ENCODE measurements at regions not wholly inside any gene's neighbourhood (a gene's known extent, or its start where the extent isn't known, plus 50 kb on each side); places are given as distances from the start of the nearest gene placed in this dataset.

GRCh38 chr4:181757098-181757497, 486.1 kb upstream of the TENM3 start:
- no peak overlapping the region for H3K4me3 Mint-ChIP-seq
- H3K9me3 Mint-ChIP-seq: peaks cover 0 to 4% (median 0%) of the 10 kb centered on the region in 3 donors
- no peaks in the 10 kb centered on the region for H3K4me1 Mint-ChIP-seq
- H3K36me3 Mint-ChIP-seq: no peaks in the 10 kb centered on the region
- no peaks in the 10 kb centered on the region for H3K27me3 Mint-ChIP-seq
- H3K27ac Mint-ChIP-seq: no peak overlapping the region

DNA sequence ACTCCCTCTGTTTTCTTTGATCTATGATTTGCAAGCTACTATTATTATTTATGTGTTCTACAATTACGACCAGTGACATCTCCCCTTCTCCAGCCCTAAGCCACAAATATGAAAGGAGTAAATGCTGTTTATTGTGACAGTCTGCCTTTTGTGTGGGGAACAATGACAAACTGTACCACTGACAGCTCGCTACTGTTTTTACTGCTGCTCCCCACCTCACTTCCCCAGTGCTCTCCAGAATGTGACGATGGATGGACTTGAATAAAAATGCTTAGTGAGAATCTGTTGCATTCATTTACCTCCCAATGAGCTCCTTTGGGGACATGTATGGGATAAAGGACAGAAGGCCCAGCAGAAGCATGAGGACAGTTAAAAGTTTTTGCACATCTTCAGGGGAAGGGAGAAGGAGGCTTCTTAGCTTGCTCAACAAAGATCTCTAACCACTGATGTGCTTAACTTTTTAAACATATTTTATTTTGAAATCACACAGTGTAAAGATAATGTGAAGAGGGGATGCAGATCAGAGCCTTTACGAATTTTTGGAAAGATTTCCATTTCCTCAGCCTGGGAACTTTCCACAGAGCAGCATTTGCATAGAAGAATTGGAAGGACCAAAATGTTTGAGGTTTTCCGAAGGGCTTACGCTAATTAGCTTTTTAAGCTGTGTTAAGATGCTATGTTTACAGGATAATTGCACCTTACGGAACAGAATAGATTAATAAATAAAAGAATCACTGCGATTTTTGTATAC, 485.1 kb upstream of the TENM3 start:
- Mint-ChIP-seq H3K27me3 (no peaks in the 10 kb centered on the region), H3K27ac (no peak overlapping the region), H3K36me3 (no peaks in the 10 kb centered on the region), H3K4me3 (no peak overlapping the region), H3K4me1 (no peaks in the 10 kb centered on the region), H3K9me3 (peaks cover 0 to 2% (median 0%) of the 10 kb centered on the region in 3 donors)

DNA sequence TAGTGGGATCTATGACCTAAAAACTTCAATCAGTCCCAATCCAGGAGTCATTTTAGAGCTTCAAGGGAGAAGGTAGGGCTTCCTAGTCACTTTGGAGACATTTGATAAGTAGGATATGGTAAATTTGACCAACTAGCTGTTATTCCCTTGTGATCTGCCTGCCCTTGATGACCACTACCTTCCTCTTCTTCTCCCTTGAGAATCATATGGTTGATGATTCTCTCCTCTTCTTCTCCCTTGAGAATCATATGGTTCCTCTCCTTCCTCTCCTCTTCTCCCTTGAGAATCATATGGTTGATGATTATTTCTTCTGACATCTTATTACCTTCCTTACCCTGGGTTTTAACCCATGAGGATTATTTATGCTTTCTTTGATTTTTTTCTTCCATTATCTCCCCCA, 482.6 kb upstream of the TENM3 start:
- H3K27ac Mint-ChIP-seq: no peak overlapping the region
- H3K27me3 Mint-ChIP-seq: no peaks in the 10 kb centered on the region
- H3K4me1 Mint-ChIP-seq: no peaks in the 10 kb centered on the region
- H3K36me3 Mint-ChIP-seq: no peaks in the 10 kb centered on the region
- no peak overlapping the region for H3K4me3 Mint-ChIP-seq
- peaks cover 0 to 3% (median 3%) of the 10 kb centered on the region in 3 donors for H3K9me3 Mint-ChIP-seq

- H3K27me3 Mint-ChIP-seq: no peaks in the 10 kb centered on the region
- H3K4me3 Mint-ChIP-seq: no peak overlapping the region
- H3K4me1 Mint-ChIP-seq: no peaks in the 10 kb centered on the region
Measured at GRCh38 chr4:181761156-181761555, 482.0 kb upstream of the TENM3 start.

DNA sequence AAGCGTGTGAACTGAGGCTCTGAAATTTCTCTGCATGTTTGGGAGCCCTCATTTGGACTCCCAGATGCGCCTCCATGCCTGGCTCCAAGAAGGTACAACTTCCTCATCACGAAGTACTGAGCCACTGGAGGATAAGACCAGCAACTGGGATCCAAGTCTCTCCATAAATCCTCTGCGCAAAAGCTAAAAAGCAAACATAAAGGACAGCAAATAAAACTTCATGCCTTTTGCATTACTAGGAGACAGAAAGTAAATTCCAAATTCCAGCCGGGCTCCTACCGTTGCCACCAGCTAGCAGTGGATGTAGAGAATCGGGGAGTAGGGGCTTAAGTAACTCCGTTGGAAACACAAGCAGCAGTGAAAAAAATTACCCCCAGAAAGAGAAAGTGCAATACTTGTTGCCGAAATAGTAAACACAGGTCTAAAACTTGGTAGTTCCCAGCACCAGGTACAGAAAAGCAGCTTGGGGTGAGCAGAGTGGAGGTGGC, 477.1 kb upstream of the TENM3 start:
- H3K9me3 Mint-ChIP-seq: peaks cover 0 to 11% (median 6%) of the 10 kb centered on the region in 3 donors
- no peaks in the 10 kb centered on the region for H3K36me3 Mint-ChIP-seq
- peak overlapping the region in 1 of 4 donors; percentile 57 for H3K4me3 Mint-ChIP-seq
- H3K27me3 Mint-ChIP-seq: no peaks in the 10 kb centered on the region
- H3K4me1 Mint-ChIP-seq: no peaks in the 10 kb centered on the region
- no peak overlapping the region for H3K27ac Mint-ChIP-seq

More at GRCh38 chr4:181761156-181761555, 482.0 kb upstream of the TENM3 start:
- H3K9me3 Mint-ChIP-seq: peaks cover 0 to 4% (median 3%) of the 10 kb centered on the region in 3 donors
- no peak overlapping the region for H3K27ac Mint-ChIP-seq
- no peaks in the 10 kb centered on the region for H3K36me3 Mint-ChIP-seq

DNA sequence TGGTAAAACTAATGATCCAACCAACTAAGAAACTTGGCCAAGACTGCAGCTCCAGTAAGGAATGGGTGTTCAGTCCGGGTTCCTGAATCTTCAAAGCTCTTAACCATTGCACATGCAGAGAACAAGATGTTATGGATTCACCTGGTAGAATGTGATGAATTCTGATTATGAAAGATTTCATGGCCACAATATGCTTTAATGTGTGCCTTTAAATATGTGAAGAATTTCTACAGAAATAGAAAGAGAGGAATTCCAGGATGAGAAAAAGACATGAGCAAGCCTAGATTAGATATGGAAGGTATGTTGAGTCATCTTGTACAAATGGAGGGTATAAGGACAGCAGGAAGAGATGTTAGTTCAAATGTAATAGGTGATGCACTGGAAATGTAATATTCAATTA, 472.2 kb upstream of the TENM3 start:
- Mint-ChIP-seq H3K36me3 (no peaks in the 10 kb centered on the region), H3K4me3 (no peak overlapping the region)

GRCh38 chr4:181775298-181775697, 467.9 kb upstream of the TENM3 start:
- no peaks in the 10 kb centered on the region for H3K36me3 Mint-ChIP-seq
- no peaks in the 10 kb centered on the region for H3K4me1 Mint-ChIP-seq
- no peaks in the 10 kb centered on the region for H3K27me3 Mint-ChIP-seq
- no peak overlapping the region for H3K27ac Mint-ChIP-seq
- no peak overlapping the region for H3K4me3 Mint-ChIP-seq
- peaks cover 2 to 21% (median 11%) of the 10 kb centered on the region in 3 donors for H3K9me3 Mint-ChIP-seq

More for the DNA sequence above, 472.2 kb upstream of the TENM3 start:
- H3K27me3 Mint-ChIP-seq: no peaks in the 10 kb centered on the region
- no peak overlapping the region for H3K27ac Mint-ChIP-seq
- H3K4me1 Mint-ChIP-seq: no peaks in the 10 kb centered on the region
- peaks cover 2 to 19% (median 5%) of the 10 kb centered on the region in 3 donors for H3K9me3 Mint-ChIP-seq

DNA sequence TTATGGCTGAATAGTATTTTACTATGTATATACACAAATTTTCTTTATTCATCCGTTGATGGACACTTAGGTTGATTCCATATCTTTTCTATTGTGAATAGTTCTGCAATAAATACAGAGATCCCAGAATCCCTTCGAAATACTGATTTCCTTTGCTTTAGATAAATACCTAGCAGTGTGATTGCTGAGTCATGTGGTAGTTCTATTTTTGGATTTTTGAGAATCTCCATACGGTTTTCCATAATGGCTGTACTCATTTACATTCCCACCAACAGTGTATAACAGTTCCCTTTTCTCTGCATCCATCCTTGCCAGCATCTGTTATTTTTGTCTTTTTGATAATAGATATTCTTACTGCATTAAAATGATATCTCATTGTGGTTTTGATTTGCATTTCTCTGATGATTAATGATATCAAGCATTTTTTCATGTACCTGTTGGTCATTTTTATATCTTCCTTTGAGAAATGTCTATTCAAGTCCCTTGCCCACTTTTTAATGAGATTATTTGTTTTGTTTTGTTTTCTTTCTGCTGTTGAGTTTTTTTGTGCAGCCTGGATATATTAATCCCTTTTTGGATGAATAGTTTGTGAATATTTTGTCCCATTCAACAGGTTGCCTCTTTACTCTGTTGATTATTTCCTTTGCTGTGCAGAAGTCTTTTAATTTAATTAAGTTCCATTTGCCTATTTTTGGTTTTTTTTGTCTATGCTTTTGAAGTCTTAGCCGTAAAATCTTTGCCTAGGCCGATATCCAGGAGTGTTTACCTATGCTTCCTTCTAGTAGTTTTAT, 466.7 kb upstream of the TENM3 start:
- Mint-ChIP-seq H3K36me3 (no peaks in the 10 kb centered on the region), H3K4me1 (no peaks in the 10 kb centered on the region), H3K27ac (no peak overlapping the region), H3K27me3 (no peaks in the 10 kb centered on the region), H3K9me3 (peaks cover 5 to 18% (median 11%) of the 10 kb centered on the region in 3 donors), H3K4me3 (no peak overlapping the region)

DNA sequence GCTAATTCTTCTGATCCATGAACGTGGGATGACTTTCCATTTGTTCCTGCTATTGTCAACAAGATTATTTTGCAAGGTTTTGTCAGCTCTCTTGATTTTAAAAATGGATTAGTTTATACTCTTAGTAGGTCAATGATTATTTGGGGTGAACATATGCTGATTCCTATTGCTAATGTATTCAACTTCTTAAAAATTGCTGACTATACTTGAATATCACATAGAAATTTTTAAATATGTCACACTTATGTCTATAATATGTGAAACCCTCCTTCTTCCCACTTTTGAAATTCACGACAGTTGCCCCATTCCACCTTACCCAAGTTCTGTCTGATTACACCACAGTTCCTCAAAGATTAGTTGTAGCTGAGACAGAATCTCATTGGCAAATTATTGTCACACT, 465.7 kb upstream of the TENM3 start:
- H3K4me3 Mint-ChIP-seq: no peak overlapping the region
- H3K36me3 Mint-ChIP-seq: no peaks in the 10 kb centered on the region
- peaks cover 5 to 18% (median 11%) of the 10 kb centered on the region in 3 donors for H3K9me3 Mint-ChIP-seq
- no peak overlapping the region for H3K27ac Mint-ChIP-seq
- no peaks in the 10 kb centered on the region for H3K4me1 Mint-ChIP-seq
- no peaks in the 10 kb centered on the region for H3K27me3 Mint-ChIP-seq

DNA sequence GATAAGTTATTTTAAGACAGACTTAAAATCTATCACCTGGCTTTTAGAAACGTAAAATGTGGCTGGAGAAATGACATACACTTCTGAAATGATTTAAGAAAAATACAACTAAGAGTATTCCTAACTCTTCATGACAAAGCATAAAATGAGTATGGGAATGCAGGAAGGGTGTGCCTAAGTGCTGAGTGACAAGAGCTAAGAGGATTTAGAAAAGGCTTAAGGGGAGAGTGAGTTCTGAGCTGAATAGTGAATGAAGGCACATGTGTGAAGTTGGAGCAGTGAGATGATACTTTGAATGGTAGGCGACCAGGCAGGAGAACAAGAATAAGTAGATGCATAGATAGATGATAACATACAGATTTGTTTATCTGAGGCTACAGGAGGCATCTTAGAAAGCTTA, 458.3 kb upstream of the TENM3 start:
- Mint-ChIP-seq H3K4me1 (no peaks in the 10 kb centered on the region), H3K36me3 (no peaks in the 10 kb centered on the region), H3K27me3 (no peaks in the 10 kb centered on the region), H3K4me3 (no peak overlapping the region), H3K27ac (no peak overlapping the region), H3K9me3 (peaks cover 2 to 6% (median 5%) of the 10 kb centered on the region in 3 donors)

DNA sequence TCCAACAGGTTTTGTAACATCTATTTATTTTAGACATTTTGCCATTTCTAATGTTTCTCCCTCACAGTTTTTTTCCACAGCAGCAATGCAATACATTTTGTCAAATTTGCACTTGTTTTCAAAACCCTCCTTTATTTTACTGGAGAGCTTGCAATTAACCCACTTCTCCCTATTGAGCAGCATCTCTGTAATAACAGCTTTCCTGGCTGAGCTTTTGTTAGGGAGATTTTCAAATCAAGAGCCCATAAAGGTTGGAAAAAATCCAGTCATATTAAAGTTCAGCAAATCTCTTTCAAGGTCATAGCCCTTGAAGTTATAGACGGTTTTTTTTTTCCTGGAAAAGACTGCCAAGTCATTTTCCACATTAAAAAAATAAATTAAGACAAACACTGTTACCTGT, 450.6 kb upstream of the TENM3 start:
- no peaks in the 10 kb centered on the region for H3K4me1 Mint-ChIP-seq
- no peaks in the 10 kb centered on the region for H3K27me3 Mint-ChIP-seq
- no peak overlapping the region for H3K4me3 Mint-ChIP-seq
- H3K27ac Mint-ChIP-seq: no peak overlapping the region
- H3K9me3 Mint-ChIP-seq: peaks cover 2 to 22% (median 12%) of the 10 kb centered on the region in 3 donors
- no peaks in the 10 kb centered on the region for H3K36me3 Mint-ChIP-seq

DNA sequence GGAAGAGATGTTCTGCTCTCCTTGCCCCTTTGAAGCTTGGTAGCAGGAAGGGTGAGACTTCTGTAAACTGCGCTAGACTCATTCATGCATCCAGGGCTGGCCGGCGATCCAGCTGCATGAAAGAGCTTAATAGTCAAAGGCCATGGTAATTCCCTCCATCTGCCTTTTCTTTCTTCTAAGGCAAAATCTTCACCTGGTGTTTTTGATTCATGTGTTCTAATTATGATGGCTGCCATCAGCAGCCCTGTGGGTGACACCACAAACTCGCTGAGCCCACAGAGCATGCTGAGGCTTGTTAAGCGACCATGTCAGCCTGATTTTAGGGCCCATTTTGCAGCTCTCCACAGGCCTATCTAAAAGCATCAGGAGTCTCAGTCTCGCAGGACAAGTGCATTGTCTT, 450.1 kb upstream of the TENM3 start:
- Mint-ChIP-seq H3K36me3 (no peaks in the 10 kb centered on the region), H3K27me3 (no peaks in the 10 kb centered on the region), H3K4me3 (no peak overlapping the region), H3K4me1 (no peaks in the 10 kb centered on the region), H3K9me3 (peaks cover 2 to 22% (median 12%) of the 10 kb centered on the region in 3 donors), H3K27ac (no peak overlapping the region)

- no peaks in the 10 kb centered on the region for H3K36me3 Mint-ChIP-seq
- peaks cover 2 to 26% (median 11%) of the 10 kb centered on the region in 3 donors for H3K9me3 Mint-ChIP-seq
- H3K27me3 Mint-ChIP-seq: no peaks in the 10 kb centered on the region
- no peak overlapping the region for H3K4me3 Mint-ChIP-seq
- no peaks in the 10 kb centered on the region for H3K4me1 Mint-ChIP-seq
- peak overlapping the region in 1 of 3 donors; percentile 76 for H3K27ac Mint-ChIP-seq
Measured at GRCh38 chr4:181796502-181796901, 446.7 kb upstream of the TENM3 start.

DNA sequence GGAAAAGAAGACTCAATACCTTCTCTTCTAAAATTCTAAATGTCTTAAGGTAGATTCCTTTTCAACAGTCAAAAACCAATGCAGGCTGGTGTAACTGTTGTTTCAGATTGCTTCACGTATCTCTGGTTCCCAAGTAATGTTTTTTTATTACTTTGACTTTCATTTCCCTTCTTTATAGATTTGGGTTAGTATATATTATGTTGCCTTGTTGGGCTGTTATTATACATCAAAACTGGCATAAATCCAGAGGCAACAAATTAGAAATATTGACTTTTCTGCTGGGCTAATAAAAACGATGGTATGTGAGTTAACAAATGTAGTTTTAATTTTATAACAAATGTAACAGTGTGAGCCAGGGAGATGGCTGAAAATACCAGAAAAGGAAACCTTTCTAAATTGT, 444.7 kb upstream of the TENM3 start:
- Mint-ChIP-seq H3K27ac (no peak overlapping the region), H3K4me3 (no peak overlapping the region), H3K9me3 (peaks cover 2 to 29% (median 11%) of the 10 kb centered on the region in 3 donors), H3K4me1 (no peaks in the 10 kb centered on the region), H3K36me3 (no peaks in the 10 kb centered on the region), H3K27me3 (no peaks in the 10 kb centered on the region)

- Mint-ChIP-seq H3K4me3 (no peak overlapping the region), H3K36me3 (no peaks in the 10 kb centered on the region), H3K4me1 (no peaks in the 10 kb centered on the region), H3K27me3 (no peaks in the 10 kb centered on the region), H3K27ac (no peak overlapping the region), H3K9me3 (peaks cover 2 to 25% (median 11%) of the 10 kb centered on the region in 3 donors)
Measured at GRCh38 chr4:181799561-181800069, 443.6 kb upstream of the TENM3 start.

All from IgD-negative memory B cell (primary cell).